ENCODE measurements at regions not wholly inside any gene's neighbourhood (a gene's known extent, or its start where the extent isn't known, plus 50 kb on each side); places are given as distances from the start of the nearest gene placed in this dataset.
"Not testable (repeated sequence)": the region's sequence is repeated elsewhere in the genome, so short reads cannot be mapped to it uniquely, and the experiment has no call there.

- H3K4me3 ChIP-seq (ENCODE audit: low read depth, low read length) = peak overlapping the region; percentile 8
- in situ Hi-C loops (cut with HindIII; ENCODE audit: low sequenced_read_pairs) = no loop called here
- peak; percentile 56 for DNase-seq (ENCODE audit: low read depth, low spot score)
- TF ChIP-seq CTCF (IDR thresholded peaks at IDR 0.05; ENCODE audit: low read depth, low read length) = no peak
Measured at GRCh38 chr6:47414423-47415167, 63.0 kb upstream of the CD2AP start.

GRCh38 chr6:47416396-47417345 is 60.9 kb upstream of the CD2AP start:
- no peak for TF ChIP-seq CTCF (IDR thresholded peaks at IDR 0.05; ENCODE audit: low read depth, low read length)
- in situ Hi-C loops (cut with HindIII; ENCODE audit: low sequenced_read_pairs) = no loop called here
- no peak for DNase-seq (ENCODE audit: low read depth, low spot score)
- H3K4me3 ChIP-seq (ENCODE audit: low read depth, low read length) = no peak overlapping the region

GRCh38 chr6:47419621-47420020 is 58.0 kb upstream of the CD2AP start:
- H3K4me3 ChIP-seq (ENCODE audit: low read depth, low read length) = no peak overlapping the region
- in situ Hi-C loops (cut with HindIII; ENCODE audit: low sequenced_read_pairs) = no loop called here
- peak; percentile 15 for DNase-seq (ENCODE audit: low read depth, low spot score)
- no peak for TF ChIP-seq CTCF (IDR thresholded peaks at IDR 0.05; ENCODE audit: low read depth, low read length)

GRCh38 chr6:47420394-47421371 is 56.9 kb upstream of the CD2AP start:
- in situ Hi-C loops (cut with HindIII; ENCODE audit: low sequenced_read_pairs) = no loop called here
- DNase-seq (ENCODE audit: low read depth, low spot score) = peak; percentile 38

GRCh38 chr6:47423079-47423478 is 54.5 kb upstream of the CD2AP start:
- TF ChIP-seq CTCF (IDR thresholded peaks at IDR 0.05; ENCODE audit: low read depth, low read length) = no peak
- in situ Hi-C loops (cut with HindIII; ENCODE audit: low sequenced_read_pairs) = no loop called here
- H3K4me3 ChIP-seq (ENCODE audit: low read depth, low read length) = no peak overlapping the region
- no peak for DNase-seq (ENCODE audit: low read depth, low spot score)

More at GRCh38 chr6:47420394-47421371, 56.9 kb upstream of the CD2AP start:
- TF ChIP-seq CTCF (IDR thresholded peaks at IDR 0.05; ENCODE audit: low read depth, low read length) = no peak
- H3K4me3 ChIP-seq (ENCODE audit: low read depth, low read length) = no peak overlapping the region

- in situ Hi-C loops (cut with HindIII; ENCODE audit: low sequenced_read_pairs) = no loop called here
- TF ChIP-seq CTCF (IDR thresholded peaks at IDR 0.05; ENCODE audit: low read depth, low read length) = no peak
- no peak overlapping the region for H3K4me3 ChIP-seq (ENCODE audit: low read depth, low read length)
- DNase-seq (ENCODE audit: low read depth, low spot score) = no peak
Measured at GRCh38 chr6:47424436-47424836, 53.2 kb upstream of the CD2AP start.

GRCh38 chr6:47425724-47426123 is 51.9 kb upstream of the CD2AP start:
- H3K4me3 ChIP-seq (ENCODE audit: low read depth, low read length); in situ Hi-C loops (cut with HindIII; ENCODE audit: low sequenced_read_pairs); DNase-seq (ENCODE audit: low read depth, low spot score): not testable (repeated sequence)
